Stimulated activated CD4-positive, alpha-beta T cell treated with anti-CD3 and anti-CD28 coated beads, Interleukin-2, amount 100 ng/mL, for 24 hours (primary cell): ENCODE measurements at regions not wholly inside any gene's neighbourhood (a gene's known extent, or its start where the extent isn't known, plus 50 kb on each side); places are given as distances from the start of the nearest gene placed in this dataset.
"Not testable (repeated sequence)": the region's sequence is repeated elsewhere in the genome, so short reads cannot be mapped to it uniquely, and the experiment has no call there.

Source experiments
- DNase-seq, 2 donors: peaks; one replicate each; pipeline ENCODE4 v3.0.0-alpha.2; 2020

GRCh38 chr4:85106805-85107336 lies 140.4 kb upstream of the WDFY3 start:
- no peak for DNase-seq

DNA sequence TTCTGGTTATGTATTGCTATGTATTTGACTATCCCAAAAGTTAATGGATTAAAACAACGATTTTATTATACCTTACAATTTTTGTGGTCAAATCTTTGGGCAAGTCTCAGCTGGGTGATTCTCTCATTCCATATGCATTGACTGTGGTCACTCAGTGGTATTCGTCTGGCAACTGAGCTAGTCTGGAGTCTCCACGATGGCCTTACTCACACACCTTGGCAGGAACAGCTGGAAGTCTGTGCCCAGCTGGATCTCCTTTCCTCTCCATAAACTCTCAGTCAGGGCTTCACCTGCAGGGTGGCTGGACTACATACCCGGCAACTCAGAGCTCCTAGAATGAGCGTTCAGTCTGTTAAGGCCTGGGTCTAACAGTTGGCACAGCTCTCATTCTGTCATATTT lies 141.1 kb upstream of the WDFY3 start:
- DNase-seq, result no peak

DNA sequence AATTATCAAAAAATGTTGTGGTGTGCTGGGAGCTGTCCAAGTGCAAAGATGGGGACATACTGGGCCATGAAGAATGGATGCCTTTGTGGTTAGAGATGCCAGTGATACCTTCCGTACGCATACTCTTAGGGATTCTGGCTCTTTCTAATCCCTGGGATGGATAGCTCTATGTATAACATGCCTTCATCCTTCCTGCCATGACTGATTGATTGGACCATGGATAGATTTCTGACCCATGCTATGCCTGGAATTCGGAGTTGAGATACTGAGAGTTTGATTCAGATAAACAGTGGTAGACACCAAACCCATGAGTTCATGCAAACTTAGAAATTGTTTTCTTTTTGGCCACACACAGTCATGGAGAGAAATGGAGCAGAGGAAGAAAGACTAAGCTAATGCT lies 147.2 kb upstream of the WDFY3 start:
- no peak for DNase-seq

DNA sequence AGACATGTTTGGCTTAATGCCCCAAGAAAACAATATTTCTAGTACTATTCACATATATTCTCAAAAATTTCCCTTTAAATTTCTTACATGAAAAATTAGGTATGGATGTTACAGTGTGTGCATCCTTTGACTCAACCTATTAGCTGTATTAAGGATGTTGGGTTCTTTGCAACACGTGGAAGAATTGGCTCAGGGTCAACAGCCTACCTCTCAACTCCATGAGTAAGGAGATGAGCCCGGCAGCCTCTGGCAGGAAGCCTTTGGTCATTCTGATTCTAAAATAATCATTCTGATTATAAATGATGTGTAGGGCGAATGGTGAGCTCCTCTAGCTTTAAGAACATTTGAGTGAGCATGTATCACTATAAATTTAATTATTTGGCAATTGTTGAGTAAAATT lies 148.0 kb upstream of the WDFY3 start:
- no peak for DNase-seq

DNA sequence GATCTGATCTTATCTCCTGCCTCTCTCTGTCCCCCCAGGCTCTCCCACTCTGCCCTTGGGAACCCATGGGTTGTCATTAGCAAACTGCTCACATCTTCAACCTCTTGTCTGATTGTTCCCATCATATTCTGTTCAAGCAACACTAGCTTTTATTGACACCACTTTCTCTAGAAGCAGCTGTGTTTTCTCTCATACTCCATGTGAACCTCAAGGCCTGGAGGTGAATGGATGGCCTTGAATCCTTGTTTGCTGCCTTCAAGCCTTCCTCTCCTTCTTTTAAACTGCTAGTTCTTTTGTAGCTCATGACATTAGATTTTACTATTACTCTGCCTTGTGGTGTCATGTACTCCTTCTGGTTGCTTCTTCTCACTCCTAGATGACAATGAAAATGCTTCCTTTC lies 149.5 kb upstream of the WDFY3 start:
- DNase-seq, result no peak

DNA sequence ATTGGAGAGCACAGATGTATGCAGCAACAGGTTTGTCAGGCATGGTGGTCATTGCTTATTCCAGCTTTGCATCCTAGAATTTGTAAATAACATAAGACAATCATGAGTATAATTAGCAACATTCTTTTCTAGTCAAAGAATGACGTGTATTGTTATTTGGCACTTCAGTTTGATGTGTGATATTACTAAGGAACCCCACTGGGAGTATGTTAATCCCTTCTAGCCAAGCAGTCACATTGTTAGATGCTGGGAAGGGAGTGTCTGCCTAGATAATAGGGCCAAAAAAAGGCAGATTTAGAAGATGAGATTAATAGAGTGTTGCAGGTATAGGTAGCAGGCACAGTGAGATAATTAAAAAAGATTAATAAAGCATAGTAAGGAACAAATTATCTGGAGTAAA lies 159.2 kb upstream of the WDFY3 start:
- DNase-seq, result no peak

- DNase-seq, result no peak
These were observed 160.6 kb upstream of the WDFY3 start for GRCh38 chr4:85126991-85127591.

GRCh38 chr4:85127653-85128052 lies 161.2 kb upstream of the WDFY3 start:
- peak in 1 of 2 donors; percentile 1 for DNase-seq

- no peak for DNase-seq
These were observed 162.0 kb upstream of the WDFY3 start for GRCh38 chr4:85128246-85129204.

- not testable (repeated sequence) for DNase-seq
These were observed 163.1 kb upstream of the WDFY3 start for GRCh38 chr4:85129354-85130125.

DNA sequence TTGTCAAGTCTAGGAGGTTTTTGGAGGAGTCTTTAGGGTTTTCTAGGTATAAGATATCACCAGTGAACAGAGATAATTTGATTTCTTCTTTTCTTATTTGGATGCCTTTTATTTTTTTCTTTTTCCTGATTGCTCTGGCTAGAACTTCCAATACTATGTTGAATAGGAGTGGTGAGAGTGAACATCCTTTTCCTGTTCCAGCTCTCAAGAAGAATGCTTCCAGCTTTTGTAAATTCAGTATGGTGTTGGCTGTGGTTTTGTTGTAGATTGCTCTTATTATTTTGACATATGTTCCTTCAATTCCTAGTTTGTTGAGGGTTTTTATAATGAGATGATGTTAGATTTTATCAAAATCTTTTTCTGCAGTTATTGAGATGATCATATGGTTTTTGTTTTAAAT lies 165.6 kb upstream of the WDFY3 start:
- no peak for DNase-seq

DNA sequence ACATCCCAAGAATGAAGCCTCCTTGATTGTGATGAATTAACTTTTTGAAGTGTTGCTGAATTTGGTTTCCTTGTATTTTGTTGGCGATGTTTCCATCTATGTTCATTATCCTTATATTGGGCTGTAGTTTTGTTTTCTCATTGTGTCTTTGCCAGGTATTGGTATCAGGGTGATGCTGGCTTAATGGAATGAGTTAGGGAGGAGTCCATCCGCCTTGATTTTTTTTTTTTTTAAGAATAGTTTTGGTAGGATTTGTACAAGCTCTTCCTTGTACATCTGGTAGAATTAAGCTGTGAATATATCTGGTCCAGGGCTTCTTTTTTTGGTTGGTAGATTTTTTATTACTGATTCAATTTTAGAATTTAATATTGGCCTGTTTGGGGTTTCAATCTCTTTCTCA lies 166.1 kb upstream of the WDFY3 start:
- no peak for DNase-seq

DNA sequence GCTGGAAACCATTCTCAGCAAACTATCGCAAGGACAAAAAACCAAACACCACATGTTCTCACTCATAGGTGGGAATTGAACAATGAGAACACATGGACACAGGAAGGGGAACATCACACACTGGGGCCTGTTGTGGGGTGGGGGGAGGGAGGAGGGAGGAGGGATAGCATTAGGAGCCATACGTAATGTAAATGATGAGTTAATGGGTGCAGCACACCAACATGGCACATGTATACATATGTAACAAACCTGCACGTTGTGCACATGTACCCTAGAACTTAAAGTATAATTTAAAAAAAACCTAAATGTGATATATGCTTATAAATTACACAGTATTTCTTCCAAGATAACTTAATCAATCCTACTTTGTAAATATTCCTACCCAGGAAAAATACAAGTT lies 173.3 kb upstream of the WDFY3 start:
- not testable (repeated sequence) for DNase-seq

GRCh38 chr4:85142451-85142850 lies 176.0 kb upstream of the WDFY3 start:
- no peak for DNase-seq

DNA sequence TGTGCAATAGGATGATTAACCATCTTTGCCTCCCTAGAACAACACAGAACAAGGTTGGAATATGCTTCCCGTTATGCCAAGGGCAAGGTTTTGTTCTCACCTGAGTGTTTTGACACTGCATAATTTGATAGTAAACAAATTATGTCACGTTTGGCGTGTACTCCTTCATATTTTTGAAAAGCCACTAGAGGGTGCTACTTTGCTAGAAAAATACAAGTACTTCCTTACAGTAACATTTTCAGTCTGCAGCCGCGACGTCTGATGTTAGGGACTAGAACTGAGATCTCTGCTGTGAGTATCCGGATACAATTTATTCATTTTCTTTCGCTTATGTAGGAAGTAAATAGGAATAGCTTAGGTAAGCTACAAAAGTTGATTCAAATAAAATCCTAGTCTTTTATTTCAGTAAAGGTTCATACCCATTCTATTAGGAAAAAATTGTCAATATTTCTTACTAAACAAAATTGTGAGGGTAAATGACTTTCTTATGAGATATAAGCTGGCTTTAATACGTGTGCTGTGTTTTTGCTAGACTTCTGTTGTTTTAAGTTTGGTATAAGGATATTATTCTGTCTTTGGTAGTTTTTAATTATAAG lies 181.1 kb upstream of the WDFY3 start:
- peak in 1 of 2 donors; percentile 2 for DNase-seq

DNA sequence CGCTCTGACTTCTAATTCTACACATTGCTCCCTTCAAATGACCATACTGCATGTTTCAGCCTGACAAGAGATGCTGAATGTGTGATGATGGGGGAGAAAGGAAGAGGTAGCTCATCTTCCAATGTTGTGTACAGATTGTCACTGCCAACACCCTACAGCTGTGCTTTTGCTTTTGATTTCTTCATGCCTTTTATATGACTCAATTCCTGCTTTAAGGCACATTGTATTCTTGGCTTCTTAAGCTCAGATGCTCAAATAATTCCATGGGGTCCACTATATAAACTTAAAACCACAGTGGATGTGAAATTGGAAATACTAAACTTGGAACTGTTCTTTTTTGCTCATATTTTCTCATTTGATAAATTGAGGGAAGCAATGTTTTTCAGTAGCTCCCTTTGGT lies 183.2 kb upstream of the WDFY3 start:
- DNase-seq, result no peak

GRCh38 chr4:85151371-85151770 lies 184.9 kb upstream of the WDFY3 start:
- DNase-seq, result no peak

- no peak for DNase-seq
These were observed 185.3 kb upstream of the WDFY3 start for GRCh38 chr4:85151786-85152185.

- DNase-seq, result no peak
These were observed 186.0 kb upstream of the WDFY3 start for GRCh38 chr4:85152480-85152879.

DNA sequence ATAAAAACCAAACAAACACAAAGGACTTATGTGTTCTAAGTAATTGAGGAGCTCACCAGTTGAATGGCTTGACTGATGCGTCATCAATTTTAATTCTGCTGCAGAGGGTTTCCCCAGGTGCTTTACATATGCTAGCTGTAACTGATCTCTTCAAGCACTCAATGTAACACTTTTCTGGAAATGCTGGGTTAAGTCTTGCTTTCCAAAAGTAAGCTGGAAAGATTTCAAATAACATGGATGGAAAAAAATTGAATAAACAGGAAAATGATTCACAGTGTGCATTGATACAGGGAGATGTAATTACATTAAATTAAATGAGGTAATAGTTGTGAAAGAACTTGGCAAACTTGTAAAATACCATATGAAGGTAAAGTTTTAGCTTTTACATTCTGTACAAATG lies 186.7 kb upstream of the WDFY3 start:
- no peak for DNase-seq

- no peak for DNase-seq
These were observed 188.1 kb upstream of the WDFY3 start for GRCh38 chr4:85154591-85154990.

DNA sequence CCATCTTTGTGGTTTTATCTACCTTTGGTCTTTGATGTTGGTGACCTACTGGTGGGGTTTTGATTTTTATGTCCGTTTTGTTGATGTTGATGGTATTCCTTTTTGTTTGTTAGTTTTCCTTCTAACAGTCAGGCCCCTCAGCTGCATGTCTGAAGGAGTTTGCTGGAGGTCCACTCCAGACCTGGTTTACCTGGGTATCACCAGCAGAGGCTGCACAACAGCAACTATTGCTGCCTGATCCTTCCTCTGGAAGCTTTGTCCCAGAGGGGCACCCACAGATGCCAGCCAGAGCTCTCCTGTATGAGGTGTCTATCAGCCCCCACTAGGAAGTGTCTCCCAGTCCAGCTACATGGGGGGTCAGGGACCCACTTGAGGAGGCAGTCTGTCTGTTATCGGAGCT lies 199.3 kb upstream of the WDFY3 start:
- no peak for DNase-seq

- DNase-seq, result no peak
These were observed 199.8 kb upstream of the WDFY3 start for GRCh38 chr4:85166318-85166717.
